ENCODE measurements at regions not wholly inside any gene's neighbourhood (a gene's known extent, or its start where the extent isn't known, plus 50 kb on each side); places are given as distances from the start of the nearest gene placed in this dataset.

- 85% methylated on average over 9 of the region's 10 CpGs for WGBS (ENCODE audit: insufficient coverage)
- no peak for DNase-seq
- Histone ChIP-seq H3K27ac (ENCODE audit: insufficient read depth in 1 of 2, low read depth in 1 of 2, low read length in 2 of 2, poor library complexity in 1 of 2, severe bottlenecking in 2 of 2) (no peak overlapping the region), H3K27me3 (replicated peaks in 2 of 5; ENCODE audit: control insufficient read depth in 4 of 5, insufficient read depth in 5 of 5, low read length in 4 of 5) (no peaks in the 10 kb centered on the region), H3K9me3 (ENCODE audit: control extremely low read depth in 1 of 5, control insufficient read depth in 4 of 5, insufficient read depth in 2 of 5, low read depth in 1 of 5, low read length in 4 of 5) (peaks cover 0 to 4% (median 0%) of the 10 kb centered on the region in 5 experiments), H3K36me3 (ENCODE audit: control insufficient read depth in 4 of 4, insufficient read depth in 4 of 4, low read length in 3 of 4) (no peaks in the 10 kb centered on the region), H3K4me3 (ENCODE audit: control insufficient read depth in 1 of 7, extremely low read depth in 1 of 7, insufficient read depth in 4 of 7, low read depth in 2 of 7, low read length in 6 of 7) (no peak overlapping the region), H3K4me1 (ENCODE audit: control extremely low read depth in 1 of 4, control insufficient read depth in 4 of 4, insufficient read depth in 4 of 4, low read length in 3 of 4) (peaks cover 0 to 6% (median 0%) of the 10 kb centered on the region in 4 experiments)
- ChIA-PET CTCF (interaction anchor here (1.1 to 2.0 kb wide), 3 partner anchors 9 to 261 kb away, joined by 3 to 9 read pairs (median 3); no protein-coding TSS in a partner anchor), POLR2A (no interaction called here)
These were observed 176.4 kb downstream of the SHANK2 start for GRCh38 chr11:71075871-71076420.

- DNase-seq = no peak
- CTCF ChIA-PET = no interaction called here
- Histone ChIP-seq H3K36me3 (ENCODE audit: control insufficient read depth in 4 of 4, insufficient read depth in 4 of 4, low read length in 3 of 4) (no peaks in the 10 kb centered on the region), H3K9me3 (ENCODE audit: control extremely low read depth in 1 of 5, control insufficient read depth in 4 of 5, insufficient read depth in 2 of 5, low read depth in 1 of 5, low read length in 4 of 5) (peaks cover 0 to 4% (median 0%) of the 10 kb centered on the region in 5 experiments), H3K4me3 (ENCODE audit: control insufficient read depth in 1 of 7, extremely low read depth in 1 of 7, insufficient read depth in 4 of 7, low read depth in 2 of 7, low read length in 6 of 7) (no peak overlapping the region), H3K27ac (ENCODE audit: insufficient read depth in 1 of 2, low read depth in 1 of 2, low read length in 2 of 2, poor library complexity in 1 of 2, severe bottlenecking in 2 of 2) (no peak overlapping the region), H3K27me3 (replicated peaks in 2 of 5; ENCODE audit: control insufficient read depth in 4 of 5, insufficient read depth in 5 of 5, low read length in 4 of 5) (no peaks in the 10 kb centered on the region), H3K4me1 (ENCODE audit: control extremely low read depth in 1 of 4, control insufficient read depth in 4 of 4, insufficient read depth in 4 of 4, low read length in 3 of 4) (peaks cover 0 to 2% (median 0%) of the 10 kb centered on the region in 4 experiments)
- POLR2A ChIA-PET = no interaction called here
- over 99% methylated on average over 8 of the region's 14 CpGs for WGBS (ENCODE audit: insufficient coverage)
These were observed 177.2 kb downstream of the SHANK2 start for GRCh38 chr11:71075116-71075720.

GRCh38 chr11:71071736-71072509 lies 180.5 kb downstream of the SHANK2 start:
- CTCF ChIA-PET = interaction anchor here (1.2 kb wide), 1 partner anchor 10 kb away, joined by 3 read pairs; no protein-coding TSS in a partner anchor
- Histone ChIP-seq H3K27ac (ENCODE audit: insufficient read depth in 1 of 2, low read depth in 1 of 2, low read length in 2 of 2, poor library complexity in 1 of 2, severe bottlenecking in 2 of 2) (no peak overlapping the region), H3K27me3 (replicated peaks in 2 of 5; ENCODE audit: control insufficient read depth in 4 of 5, insufficient read depth in 5 of 5, low read length in 4 of 5) (no peaks in the 10 kb centered on the region), H3K4me1 (ENCODE audit: control extremely low read depth in 1 of 4, control insufficient read depth in 4 of 4, insufficient read depth in 4 of 4, low read length in 3 of 4) (peaks cover 0 to 4% (median 1%) of the 10 kb centered on the region in 4 experiments), H3K36me3 (ENCODE audit: control insufficient read depth in 4 of 4, insufficient read depth in 4 of 4, low read length in 3 of 4) (no peaks in the 10 kb centered on the region), H3K4me3 (ENCODE audit: control insufficient read depth in 1 of 7, extremely low read depth in 1 of 7, insufficient read depth in 4 of 7, low read depth in 2 of 7, low read length in 6 of 7) (no peak overlapping the region), H3K9me3 (ENCODE audit: control extremely low read depth in 1 of 5, control insufficient read depth in 4 of 5, insufficient read depth in 2 of 5, low read depth in 1 of 5, low read length in 4 of 5) (peaks cover 0 to 9% (median 0%) of the 10 kb centered on the region in 5 experiments)
- WGBS (ENCODE audit: insufficient coverage) = 84% methylated on average over 6 of the region's 15 CpGs
- no peak for DNase-seq
- POLR2A ChIA-PET = no interaction called here

- POLR2A ChIA-PET = no interaction called here
- 93% methylated on average over 9 of the region's 12 CpGs for WGBS (ENCODE audit: insufficient coverage)
- Histone ChIP-seq H3K27me3 (replicated peaks in 2 of 5; ENCODE audit: control insufficient read depth in 4 of 5, insufficient read depth in 5 of 5, low read length in 4 of 5) (no peaks in the 10 kb centered on the region), H3K27ac (ENCODE audit: insufficient read depth in 1 of 2, low read depth in 1 of 2, low read length in 2 of 2, poor library complexity in 1 of 2, severe bottlenecking in 2 of 2) (no peak overlapping the region), H3K9me3 (ENCODE audit: control extremely low read depth in 1 of 5, control insufficient read depth in 4 of 5, insufficient read depth in 2 of 5, low read depth in 1 of 5, low read length in 4 of 5) (peaks cover 0 to 9% (median 0%) of the 10 kb centered on the region in 5 experiments), H3K4me3 (ENCODE audit: control insufficient read depth in 1 of 7, extremely low read depth in 1 of 7, insufficient read depth in 4 of 7, low read depth in 2 of 7, low read length in 6 of 7) (no peak overlapping the region), H3K4me1 (ENCODE audit: control extremely low read depth in 1 of 4, control insufficient read depth in 4 of 4, insufficient read depth in 4 of 4, low read length in 3 of 4) (peaks cover 0 to 14% (median 3%) of the 10 kb centered on the region in 4 experiments), H3K36me3 (ENCODE audit: control insufficient read depth in 4 of 4, insufficient read depth in 4 of 4, low read length in 3 of 4) (no peaks in the 10 kb centered on the region)
- no peak for DNase-seq
- CTCF ChIA-PET = interaction anchor here (0.8 kb wide), 1 partner anchor 9 kb away, joined by 4 read pairs; no protein-coding TSS in a partner anchor
These were observed 181.6 kb downstream of the SHANK2 start for GRCh38 chr11:71070490-71071453.

GRCh38 chr11:71068963-71069362 lies 183.4 kb downstream of the SHANK2 start:
- H3K36me3 ChIP-seq (ENCODE audit: control insufficient read depth in 4 of 4, insufficient read depth in 4 of 4, low read length in 3 of 4) = no peaks in the 10 kb centered on the region
- WGBS (ENCODE audit: insufficient coverage) = 100% methylated on average over 1 of the region's 1 CpG
- no peak for DNase-seq
- ChIA-PET CTCF (no interaction called here), POLR2A (no interaction called here)
- peaks cover 0 to 21% (median 5%) of the 10 kb centered on the region in 4 experiments for H3K4me1 ChIP-seq (ENCODE audit: control extremely low read depth in 1 of 4, control insufficient read depth in 4 of 4, insufficient read depth in 4 of 4, low read length in 3 of 4)
- H3K4me3 ChIP-seq (ENCODE audit: control insufficient read depth in 1 of 7, extremely low read depth in 1 of 7, insufficient read depth in 4 of 7, low read depth in 2 of 7, low read length in 6 of 7) = no peak overlapping the region
- H3K9me3 ChIP-seq (ENCODE audit: control extremely low read depth in 1 of 5, control insufficient read depth in 4 of 5, insufficient read depth in 2 of 5, low read depth in 1 of 5, low read length in 4 of 5) = peaks cover 0 to 9% (median 0%) of the 10 kb centered on the region in 5 experiments
- no peak overlapping the region for H3K27ac ChIP-seq (ENCODE audit: insufficient read depth in 1 of 2, low read depth in 1 of 2, low read length in 2 of 2, poor library complexity in 1 of 2, severe bottlenecking in 2 of 2)
- H3K27me3 ChIP-seq (replicated peaks in 2 of 5; ENCODE audit: control insufficient read depth in 4 of 5, insufficient read depth in 5 of 5, low read length in 4 of 5) = no peaks in the 10 kb centered on the region

GRCh38 chr11:71067753-71068152 lies 184.6 kb downstream of the SHANK2 start:
- peaks cover 0 to 21% (median 5%) of the 10 kb centered on the region in 4 experiments for H3K4me1 ChIP-seq (ENCODE audit: control extremely low read depth in 1 of 4, control insufficient read depth in 4 of 4, insufficient read depth in 4 of 4, low read length in 3 of 4)
- no peak for DNase-seq
- no peak overlapping the region for H3K4me3 ChIP-seq (ENCODE audit: control insufficient read depth in 1 of 7, extremely low read depth in 1 of 7, insufficient read depth in 4 of 7, low read depth in 2 of 7, low read length in 6 of 7)
- no peaks in the 10 kb centered on the region for H3K27me3 ChIP-seq (replicated peaks in 2 of 5; ENCODE audit: control insufficient read depth in 4 of 5, insufficient read depth in 5 of 5, low read length in 4 of 5)
- H3K36me3 ChIP-seq (ENCODE audit: control insufficient read depth in 4 of 4, insufficient read depth in 4 of 4, low read length in 3 of 4) = no peaks in the 10 kb centered on the region
- peaks cover 0 to 9% (median 0%) of the 10 kb centered on the region in 5 experiments for H3K9me3 ChIP-seq (ENCODE audit: control extremely low read depth in 1 of 5, control insufficient read depth in 4 of 5, insufficient read depth in 2 of 5, low read depth in 1 of 5, low read length in 4 of 5)
- ChIA-PET CTCF (no interaction called here), POLR2A (no interaction called here)
- WGBS (ENCODE audit: insufficient coverage) = 100% methylated on average over 3 of the region's 6 CpGs
- H3K27ac ChIP-seq (ENCODE audit: insufficient read depth in 1 of 2, low read depth in 1 of 2, low read length in 2 of 2, poor library complexity in 1 of 2, severe bottlenecking in 2 of 2) = no peak overlapping the region

All from common myeloid progenitor, CD34-positive (primary cell).